ENCODE measurements at regions not wholly inside any gene's neighbourhood (a gene's known extent, or its start where the extent isn't known, plus 50 kb on each side); places are given as distances from the start of the nearest gene placed in this dataset.

GRCh38 chr1:94607398-94607797, 65.8 kb upstream of the F3 start:
- no peak overlapping the region for H3K9ac ChIP-seq
- H3K4me1 ChIP-seq (ENCODE audit: insufficient read depth): peaks cover 16% of the 10 kb centered on the region
- no peaks in the 10 kb centered on the region for H4K20me1 ChIP-seq (ENCODE audit: insufficient read depth)
- no peaks in the 10 kb centered on the region for H3K27me3 ChIP-seq (replicated peaks; ENCODE audit: insufficient read depth)
- H3K27ac ChIP-seq: no peak overlapping the region
- H3F3A ChIP-seq (ENCODE audit: insufficient read depth): peaks cover 16% of the 10 kb centered on the region
- no peak overlapping the region for H3K4me3 ChIP-seq
- H3K79me2 ChIP-seq (ENCODE audit: insufficient read depth): no peaks in the 10 kb centered on the region
- H3K4me2 ChIP-seq (ENCODE audit: unreplicated experiment): no peak overlapping the region
- H3K36me3 ChIP-seq (ENCODE audit: low read depth): no peaks in the 10 kb centered on the region
- H3K9me3 ChIP-seq (ENCODE audit: low read depth): no peaks in the 10 kb centered on the region
- TF ChIP-seq EZH2phosphoT487 (IDR thresholded peaks at IDR 0.05; ENCODE audit: insufficient read depth, low read depth): no peak
- TF ChIP-seq EZH2 (IDR thresholded peaks at IDR 0.05; ENCODE audit: insufficient read depth, poor library complexity, severe bottlenecking): no peak
- DNase-seq: no peak
- in situ Hi-C loops (cut with MboI): no loop called here
- no peaks in the 10 kb centered on the region for H3K9me2 ChIP-seq (ENCODE audit: insufficient read depth)
- 94 to 95% methylated on average over 4 of the region's 4 CpGs for WGBS, 2 experiments (ENCODE audit: low coverage in 1 of 2, low lambda C conversion rate in 2 of 2, missing lambda C conversion rate in 2 of 2)
- H2AFZ ChIP-seq: no peak overlapping the region

GRCh38 chr1:94606471-94606870, 64.9 kb upstream of the F3 start:
- Histone ChIP-seq H3K27ac (no peak overlapping the region), H3K9me2 (ENCODE audit: insufficient read depth) (no peaks in the 10 kb centered on the region), H3F3A (ENCODE audit: insufficient read depth) (peaks cover 16% of the 10 kb centered on the region), H3K4me2 (ENCODE audit: unreplicated experiment) (no peak overlapping the region), H4K20me1 (ENCODE audit: insufficient read depth) (no peaks in the 10 kb centered on the region), H3K4me1 (ENCODE audit: insufficient read depth) (peaks cover 16% of the 10 kb centered on the region), H3K9ac (no peak overlapping the region), H3K27me3 (replicated peaks; ENCODE audit: insufficient read depth) (no peaks in the 10 kb centered on the region), H3K9me3 (ENCODE audit: low read depth) (no peaks in the 10 kb centered on the region), H3K4me3 (no peak overlapping the region), H3K79me2 (ENCODE audit: insufficient read depth) (no peaks in the 10 kb centered on the region), H2AFZ (no peak overlapping the region), H3K36me3 (ENCODE audit: low read depth) (no peaks in the 10 kb centered on the region)
- 84 to 92% methylated on average over 4 of the region's 4 CpGs for WGBS, 2 experiments (ENCODE audit: low coverage in 1 of 2, low lambda C conversion rate in 2 of 2, missing lambda C conversion rate in 2 of 2)
- in situ Hi-C loops (cut with MboI): no loop called here
- no peak for DNase-seq
- TF ChIP-seq EZH2phosphoT487 (IDR thresholded peaks at IDR 0.05; ENCODE audit: insufficient read depth, low read depth) (no peak), EZH2 (IDR thresholded peaks at IDR 0.05; ENCODE audit: insufficient read depth, poor library complexity, severe bottlenecking) (no peak)

GRCh38 chr1:94603663-94604062, 62.1 kb upstream of the F3 start:
- TF ChIP-seq EZH2 (IDR thresholded peaks at IDR 0.05; ENCODE audit: insufficient read depth, poor library complexity, severe bottlenecking) (no peak), EZH2phosphoT487 (IDR thresholded peaks at IDR 0.05; ENCODE audit: insufficient read depth, low read depth) (no peak)
- H3F3A ChIP-seq (ENCODE audit: insufficient read depth): peaks cover 16% of the 10 kb centered on the region
- no peaks in the 10 kb centered on the region for H4K20me1 ChIP-seq (ENCODE audit: insufficient read depth)
- no peak overlapping the region for H3K4me3 ChIP-seq
- no peak overlapping the region for H3K27ac ChIP-seq
- in situ Hi-C loops (cut with MboI): no loop called here
- peaks cover 16% of the 10 kb centered on the region for H3K4me1 ChIP-seq (ENCODE audit: insufficient read depth)
- no peaks in the 10 kb centered on the region for H3K27me3 ChIP-seq (replicated peaks; ENCODE audit: insufficient read depth)
- no peaks in the 10 kb centered on the region for H3K9me2 ChIP-seq (ENCODE audit: insufficient read depth)
- no peak overlapping the region for H2AFZ ChIP-seq
- no peak overlapping the region for H3K9ac ChIP-seq
- no peak overlapping the region for H3K4me2 ChIP-seq (ENCODE audit: unreplicated experiment)
- H3K36me3 ChIP-seq (ENCODE audit: low read depth): no peaks in the 10 kb centered on the region
- DNase-seq: no peak
- no peaks in the 10 kb centered on the region for H3K9me3 ChIP-seq (ENCODE audit: low read depth)
- H3K79me2 ChIP-seq (ENCODE audit: insufficient read depth): no peaks in the 10 kb centered on the region

GRCh38 chr1:94602802-94603625, 61.5 kb upstream of the F3 start:
- no peaks in the 10 kb centered on the region for H3K36me3 ChIP-seq (ENCODE audit: low read depth)
- WGBS, 2 experiments (ENCODE audit: low coverage in 1 of 2, low lambda C conversion rate in 2 of 2, missing lambda C conversion rate in 2 of 2): 69 to 70% methylated on average over 3 of the region's 3 CpGs
- no peak for TF ChIP-seq EZH2phosphoT487 (IDR thresholded peaks at IDR 0.05; ENCODE audit: insufficient read depth, low read depth)
- TF ChIP-seq EZH2 (IDR thresholded peaks at IDR 0.05; ENCODE audit: insufficient read depth, poor library complexity, severe bottlenecking): no peak
- no peak overlapping the region; the same call in 1 of the 2 replicates for H2AFZ ChIP-seq
- H3K79me2 ChIP-seq (ENCODE audit: insufficient read depth): no peaks in the 10 kb centered on the region
- in situ Hi-C loops (cut with MboI): no loop called here
- H3K27me3 ChIP-seq (replicated peaks; ENCODE audit: insufficient read depth): no peaks in the 10 kb centered on the region
- H3K9ac ChIP-seq: no peak overlapping the region
- H3K4me2 ChIP-seq (ENCODE audit: unreplicated experiment): peak overlapping the region; percentile 9
- H3K4me1 ChIP-seq (ENCODE audit: insufficient read depth): peaks cover 16% of the 10 kb centered on the region
- H3K27ac ChIP-seq: no peak overlapping the region
- H3K9me2 ChIP-seq (ENCODE audit: insufficient read depth): no peaks in the 10 kb centered on the region
- no peaks in the 10 kb centered on the region for H4K20me1 ChIP-seq (ENCODE audit: insufficient read depth)
- peaks cover 16% of the 10 kb centered on the region for H3F3A ChIP-seq (ENCODE audit: insufficient read depth)
- no peaks in the 10 kb centered on the region for H3K9me3 ChIP-seq (ENCODE audit: low read depth)
- no peak overlapping the region for H3K4me3 ChIP-seq
- DNase-seq: peak; percentile 37
